GM21390 (cell line): ENCODE measurements at regions not wholly inside any gene's neighbourhood (a gene's known extent, or its start where the extent isn't known, plus 50 kb on each side); places are given as distances from the start of the nearest gene placed in this dataset.
"Not testable (repeated sequence)": the region's sequence is repeated elsewhere in the genome, so short reads cannot be mapped to it uniquely, and the experiment has no call there.

ENCODE experiments used
- ATAC-seq: cut with Tn5 transposase; IDR thresholded peaks from one replicate; pipeline ENCODE4 v1.9.1; 2021; ENCODE audit not compliant: unreplicated experiment

DNA sequence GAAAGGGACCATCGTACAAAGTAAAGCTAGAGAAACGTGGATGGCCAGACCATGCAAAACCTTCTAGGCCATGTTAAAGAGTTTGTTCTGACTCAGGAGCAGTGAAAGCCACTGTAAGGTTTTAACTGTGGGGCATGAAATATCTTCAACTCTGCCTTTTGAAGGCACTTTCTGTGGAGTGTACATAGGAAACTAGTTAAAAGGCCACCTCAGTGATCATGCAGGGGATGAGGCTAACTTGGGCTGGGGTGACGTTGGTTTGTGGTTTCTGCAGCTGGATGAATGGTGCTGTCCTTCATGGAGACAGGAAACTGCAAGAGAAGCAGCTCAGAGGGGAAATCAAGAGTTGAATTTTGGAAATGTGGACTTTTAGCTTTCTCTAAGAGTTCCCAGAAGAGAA lies 190.7 kb downstream of the CDCA7 start:
- ATAC-seq, result no peak

DNA sequence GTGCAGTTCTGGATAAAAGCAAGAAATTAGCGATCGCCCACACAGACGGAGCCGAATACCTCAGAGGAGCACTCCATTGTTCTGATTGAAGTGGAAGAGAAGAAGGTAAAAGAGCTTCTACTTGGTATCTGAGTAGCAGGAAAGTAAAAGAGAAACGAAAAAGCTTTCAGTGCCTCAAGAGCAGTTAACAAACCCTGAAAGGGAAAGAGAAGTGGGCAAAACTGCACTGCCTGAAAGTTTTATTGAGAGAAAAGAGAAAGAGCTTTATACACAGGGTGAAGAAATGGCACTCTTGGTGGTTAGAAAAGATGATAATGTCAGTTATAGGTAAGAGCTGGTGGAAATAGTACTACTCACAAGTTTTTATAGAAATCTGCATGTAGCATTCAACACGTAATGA lies 192.8 kb downstream of the CDCA7 start:
- ATAC-seq, result no peak

DNA sequence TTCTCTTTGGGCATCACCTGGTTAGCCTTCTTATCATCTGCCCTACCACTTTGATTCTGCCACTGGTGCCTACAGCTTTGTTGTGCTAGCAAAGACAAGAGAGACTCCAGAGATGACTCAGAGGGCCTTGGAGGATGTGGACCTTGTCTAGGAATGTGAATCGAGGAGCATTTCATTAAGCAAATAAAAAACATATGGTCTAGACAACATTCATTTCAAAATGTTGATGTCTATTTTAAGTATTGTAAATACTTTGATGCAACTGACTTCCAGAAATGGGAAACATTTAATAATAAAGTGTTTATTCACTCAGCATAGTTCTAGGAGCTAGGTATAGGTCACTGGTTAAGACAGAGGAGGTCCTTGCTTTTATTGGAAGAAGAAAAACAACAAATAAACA lies 195.5 kb downstream of the CDCA7 start:
- ATAC-seq, result no peak

DNA sequence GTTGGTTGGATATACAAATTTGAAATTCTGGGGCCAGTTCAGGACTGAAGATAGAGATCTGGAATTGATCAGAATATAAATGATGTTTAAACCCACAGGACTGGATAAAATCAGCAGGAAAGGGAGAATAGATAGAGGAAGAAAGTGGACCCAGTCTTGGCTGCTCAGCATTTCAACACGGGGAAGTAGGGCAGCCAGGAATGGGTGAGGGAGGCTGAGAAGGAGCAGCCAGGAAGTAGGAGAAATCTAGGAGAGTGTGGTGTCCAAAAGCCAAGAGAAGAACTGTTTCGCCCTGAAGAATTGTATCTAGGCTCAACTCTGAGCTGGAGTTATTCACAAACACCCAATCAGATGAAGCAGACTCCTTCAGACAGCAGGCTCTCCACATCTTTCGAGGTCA lies 197.9 kb downstream of the CDCA7 start:
- no peak for ATAC-seq

DNA sequence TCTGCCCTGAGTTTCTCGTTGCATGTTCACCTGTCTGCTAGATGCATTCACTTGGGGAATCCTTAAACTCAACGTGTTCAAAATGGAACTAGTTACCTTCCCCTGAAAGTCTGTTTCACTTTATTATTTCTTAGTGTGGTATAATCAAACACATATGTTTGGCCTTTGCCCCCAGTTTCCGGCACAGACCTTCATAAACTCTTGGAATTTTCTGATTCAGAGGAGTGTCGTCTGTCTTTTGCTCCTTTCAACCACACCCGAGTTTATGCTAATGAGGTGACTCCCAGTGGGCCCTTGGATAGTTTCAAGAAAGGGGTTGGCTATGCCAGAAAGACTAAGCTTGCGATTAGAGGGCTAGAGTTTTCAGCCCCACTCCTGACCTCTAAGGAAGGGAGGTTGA lies 198.9 kb downstream of the CDCA7 start:
- no peak for ATAC-seq

DNA sequence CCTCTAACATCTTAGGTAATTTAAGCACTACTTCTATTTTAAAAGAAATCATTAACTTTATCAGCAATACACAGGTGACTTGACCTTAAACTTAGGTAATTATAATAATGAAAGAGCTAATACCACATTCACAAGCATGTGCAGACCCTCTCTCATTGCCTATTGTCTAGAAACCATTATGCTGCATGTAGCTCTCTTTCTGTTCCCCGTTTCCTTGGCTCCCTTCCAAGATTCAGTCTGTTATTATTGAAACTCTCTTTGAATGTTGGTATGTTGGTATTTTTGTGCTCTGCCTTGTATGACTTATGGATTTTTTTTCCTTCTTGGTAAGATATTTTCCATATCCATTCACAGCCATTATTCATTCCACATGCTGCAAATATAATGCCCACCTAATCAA lies 201.2 kb downstream of the CDCA7 start:
- no peak for ATAC-seq

DNA sequence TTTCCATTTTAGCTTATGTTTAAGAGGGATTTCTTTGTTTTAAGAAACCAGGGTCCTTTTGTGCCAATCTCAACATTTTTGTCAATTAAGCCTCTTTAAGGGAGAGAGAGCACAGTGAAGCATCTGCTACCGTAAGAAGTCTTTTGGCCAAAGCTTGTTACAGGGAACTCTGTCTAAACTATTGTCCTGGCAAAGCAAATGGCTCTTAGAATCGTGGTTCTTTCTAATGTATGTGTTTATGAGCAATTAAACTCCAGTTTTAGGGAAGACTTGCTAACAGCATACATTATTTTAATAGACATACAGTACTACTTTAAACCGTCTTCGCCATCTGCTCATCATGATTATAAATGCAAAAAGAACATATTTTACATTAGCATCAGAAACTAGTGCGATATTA lies 202.1 kb downstream of the CDCA7 start:
- ATAC-seq, result no peak

DNA sequence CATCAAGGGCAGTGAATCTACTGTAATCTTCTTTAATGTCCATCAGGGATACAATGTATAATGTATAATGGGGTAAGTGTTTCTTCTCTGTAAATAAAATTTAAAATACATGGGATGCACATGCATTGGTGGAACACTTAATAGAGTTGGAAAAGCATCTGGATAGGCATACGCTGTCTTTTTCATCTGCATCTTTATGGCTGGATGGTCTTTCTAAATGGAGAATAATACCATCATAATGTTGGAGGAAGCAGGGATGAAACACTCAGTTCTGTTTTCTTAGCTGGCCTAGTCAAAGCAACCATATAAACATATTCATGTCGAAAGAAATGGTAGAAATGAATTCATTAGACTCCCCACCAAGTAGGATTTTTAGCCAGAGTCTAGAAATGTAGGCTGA lies 202.8 kb downstream of the CDCA7 start:
- ATAC-seq, result no peak

DNA sequence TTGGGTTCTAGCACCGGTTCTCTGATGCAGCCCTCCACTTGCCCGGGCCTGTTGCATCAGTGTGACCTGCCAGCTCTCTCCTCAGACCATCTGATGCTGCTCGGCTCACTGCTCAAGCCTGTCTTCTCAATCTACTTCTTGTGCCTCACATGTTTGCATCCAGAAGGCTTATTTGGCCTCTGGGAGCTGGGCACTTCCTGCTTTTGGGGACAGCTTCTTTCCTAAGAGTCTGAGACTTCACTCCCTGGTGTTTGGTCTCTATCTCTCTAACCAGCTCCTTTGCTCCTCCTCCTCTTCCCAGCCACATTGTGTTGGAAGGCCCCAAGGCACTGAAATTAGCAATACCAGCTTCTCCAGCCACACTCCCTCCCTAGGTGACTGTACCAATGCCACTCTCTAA lies 212.8 kb downstream of the CDCA7 start:
- no peak for ATAC-seq

DNA sequence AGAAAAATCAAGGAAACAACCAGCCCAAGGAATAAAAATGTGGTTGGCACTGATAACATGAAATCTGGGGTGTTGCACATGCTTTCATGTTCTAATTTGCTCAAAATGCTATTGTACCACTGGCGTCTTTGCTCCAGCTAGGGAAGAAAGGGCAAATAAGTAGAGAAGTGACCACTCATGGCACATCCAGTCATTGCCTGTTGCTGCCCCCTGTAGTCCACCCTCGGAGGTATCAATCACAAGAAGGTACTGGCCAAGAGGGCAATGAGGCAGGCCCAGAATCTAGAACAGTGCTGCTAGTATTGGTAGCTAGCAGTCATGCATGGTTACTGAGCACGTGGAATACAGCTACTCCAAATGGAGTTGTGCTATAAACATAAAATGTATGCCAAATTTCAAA lies 213.4 kb downstream of the CDCA7 start:
- ATAC-seq, result no peak

DNA sequence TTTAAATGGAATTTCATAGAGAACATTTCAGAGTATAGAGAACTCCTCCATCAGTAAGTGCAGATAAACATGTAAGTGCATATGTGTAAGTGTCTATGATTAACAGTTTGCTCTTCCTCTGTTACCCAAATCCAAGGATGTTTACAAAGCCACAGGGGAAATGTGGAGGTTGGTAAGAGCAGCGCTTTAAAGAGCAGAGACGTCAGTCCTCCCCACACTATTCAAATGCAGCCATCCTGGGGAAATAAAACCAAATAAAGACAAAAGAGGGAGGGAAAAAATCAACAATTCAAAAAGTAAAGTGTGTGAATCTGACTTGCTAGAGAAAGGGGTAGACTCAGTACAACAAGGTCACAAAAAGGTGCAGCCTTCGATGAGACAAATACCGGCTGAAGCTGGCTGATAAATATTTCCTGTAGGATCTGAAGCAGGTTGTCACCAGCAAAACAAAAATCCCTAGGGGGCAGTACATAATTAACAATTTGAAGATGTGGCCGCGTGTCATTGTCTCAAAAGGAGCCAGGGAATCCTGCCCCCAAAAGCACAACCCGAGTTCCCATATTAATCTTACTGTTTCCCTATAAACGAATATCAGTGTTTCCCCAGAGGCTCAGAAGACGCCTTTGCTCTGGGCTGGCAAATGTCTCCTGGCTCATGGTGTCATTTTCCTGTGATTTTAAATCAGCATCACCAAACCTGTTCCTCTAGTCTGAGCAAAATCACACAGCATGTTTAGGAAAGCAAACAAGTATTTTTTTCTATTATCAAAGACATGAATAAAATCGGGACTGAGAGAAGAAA lies 216.5 kb downstream of the CDCA7 start:
- ATAC-seq, result no peak

DNA sequence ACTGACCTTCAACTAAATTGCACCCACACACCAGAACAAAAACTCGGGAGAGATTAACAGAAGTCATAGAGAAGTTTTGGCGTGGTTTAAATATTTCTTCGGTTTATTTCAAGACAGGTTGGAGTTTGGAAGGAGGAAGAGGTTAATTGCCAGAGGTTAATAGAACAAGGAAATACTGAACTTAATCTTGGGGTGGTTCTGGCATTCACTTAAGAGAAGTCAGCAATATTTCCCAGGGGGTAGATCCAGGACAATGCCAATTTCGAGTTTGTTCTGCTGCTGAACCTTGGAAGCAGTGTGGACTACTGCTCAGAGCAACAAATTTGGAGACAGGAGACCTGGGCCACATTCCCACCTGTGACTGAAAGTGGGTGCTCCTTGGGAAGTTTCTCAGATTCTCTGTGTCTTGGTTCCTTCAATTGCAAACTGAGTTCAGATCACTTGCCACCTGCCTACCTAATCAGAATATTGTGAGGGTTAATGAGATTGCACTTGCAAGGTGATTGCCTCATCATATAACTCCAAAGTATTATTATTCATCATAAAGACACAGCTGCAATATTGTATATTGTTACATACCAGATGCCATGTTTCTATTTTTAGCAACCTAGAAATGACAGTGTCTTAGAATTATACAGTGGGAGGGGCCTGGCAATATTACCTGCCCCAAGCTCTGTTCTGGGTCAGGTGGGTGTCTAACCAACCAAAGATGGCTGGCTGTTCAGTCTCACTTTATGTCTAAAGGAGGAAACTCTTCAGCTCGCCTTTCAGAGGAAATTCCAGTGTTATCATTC lies 217.4 kb downstream of the CDCA7 start:
- no peak for ATAC-seq

DNA sequence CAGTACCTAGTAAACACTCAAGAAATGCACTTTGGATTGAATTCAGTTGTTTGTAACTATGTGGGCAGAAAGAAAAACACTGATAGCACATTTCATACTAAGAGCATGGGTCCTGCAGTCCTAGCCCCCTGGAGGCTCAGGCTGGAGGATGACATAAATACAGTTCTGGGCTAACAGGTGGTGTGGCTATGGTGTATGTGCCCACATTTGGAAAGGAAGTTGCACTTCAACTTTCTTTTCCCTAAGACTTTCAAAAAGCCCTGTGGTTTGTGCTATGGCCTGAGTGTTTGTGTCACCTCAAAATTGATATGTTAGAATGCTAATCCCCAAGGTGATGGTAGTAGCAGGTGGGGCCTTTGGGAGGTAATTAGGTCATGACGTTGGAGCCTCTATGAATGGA lies 218.2 kb downstream of the CDCA7 start:
- no peak for ATAC-seq

DNA sequence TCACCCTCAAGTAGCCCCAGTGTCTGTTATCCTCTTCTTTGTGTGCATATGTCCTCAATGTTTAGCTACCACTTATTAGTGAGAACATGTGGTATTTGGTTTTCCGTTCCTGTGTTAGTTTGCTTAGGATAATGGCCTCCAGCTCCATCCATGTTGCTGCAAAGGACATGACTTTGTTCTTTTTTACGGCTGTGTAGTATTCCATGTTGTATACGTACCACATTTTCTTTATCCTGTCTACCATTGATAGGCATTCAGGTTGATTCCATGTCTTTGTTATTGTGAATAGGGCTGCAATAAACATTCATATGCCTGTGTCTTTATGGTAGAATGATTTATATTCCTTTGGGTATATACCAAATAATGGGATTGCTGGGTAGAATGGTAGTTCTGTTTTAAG lies 219.1 kb downstream of the CDCA7 start:
- not testable (repeated sequence) for ATAC-seq

DNA sequence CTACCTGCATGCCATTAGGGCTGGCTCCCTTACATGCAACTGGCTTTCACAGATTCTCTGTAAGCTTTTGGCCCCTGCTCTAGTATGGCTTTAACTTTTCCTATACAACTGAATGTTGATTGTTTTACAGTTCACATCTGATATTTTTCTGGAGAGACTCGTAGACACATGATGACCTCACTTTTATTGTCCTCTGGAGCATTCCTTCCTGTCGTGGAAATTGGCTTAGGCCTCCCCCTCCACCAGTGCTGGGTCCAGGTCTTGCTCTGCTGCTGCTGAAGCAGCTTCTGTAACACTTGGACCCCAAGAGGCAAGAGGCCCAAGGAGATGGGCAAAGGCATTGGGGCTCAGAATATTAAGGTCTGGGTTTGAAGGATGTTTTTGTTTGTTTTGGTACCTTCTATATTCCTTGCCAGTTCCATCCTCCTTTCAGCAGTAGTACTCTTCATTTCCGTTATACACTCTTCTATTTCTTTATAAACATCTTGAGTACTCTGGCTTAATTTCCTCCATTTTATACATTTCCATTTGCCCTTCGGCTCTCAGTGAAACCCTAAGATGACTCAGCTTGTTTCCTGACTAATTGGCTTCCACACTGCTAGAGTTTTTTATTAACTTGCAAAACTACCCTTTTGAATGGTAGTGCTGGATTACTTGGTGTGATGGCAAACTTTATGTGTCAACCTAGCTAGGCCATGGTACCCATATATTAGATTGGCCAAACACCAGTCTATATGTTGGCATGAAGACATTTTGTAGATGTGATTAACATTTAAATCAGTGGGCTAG lies 219.8 kb downstream of the CDCA7 start:
- no peak for ATAC-seq

DNA sequence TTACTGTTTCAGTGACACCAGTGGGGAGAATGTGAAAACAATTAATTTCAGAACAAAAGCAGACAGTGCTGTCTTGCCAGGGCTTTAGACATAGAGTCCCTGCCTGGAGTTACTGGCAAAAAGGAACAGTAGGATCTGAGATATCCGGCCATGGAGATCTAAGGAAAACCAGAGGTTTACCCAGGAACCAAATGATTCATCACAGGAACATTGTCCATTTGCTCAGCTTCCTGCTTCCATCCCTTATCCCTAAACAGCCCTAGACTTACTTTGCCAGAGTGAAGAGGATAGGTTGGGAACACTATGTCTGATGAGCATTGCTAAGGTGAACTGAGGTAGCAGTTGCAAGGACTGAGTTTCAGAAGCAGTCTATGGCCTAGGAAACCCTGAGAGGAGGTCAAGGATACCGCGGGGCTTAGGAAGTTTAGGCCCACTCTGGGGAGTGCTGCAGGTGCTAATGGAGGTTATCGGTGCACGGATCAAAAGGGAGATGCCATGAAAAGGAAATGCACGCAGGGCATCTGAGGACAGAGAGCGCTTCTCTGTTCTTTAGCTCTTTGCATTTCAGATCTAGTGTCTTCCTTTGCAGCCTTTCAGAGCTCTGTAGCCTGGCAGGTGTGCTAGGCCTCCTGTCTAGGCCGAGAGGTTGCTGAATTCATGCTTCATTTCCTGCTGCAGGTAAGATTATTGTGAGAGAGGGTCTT lies 223.9 kb downstream of the CDCA7 start:
- ATAC-seq, result no peak

DNA sequence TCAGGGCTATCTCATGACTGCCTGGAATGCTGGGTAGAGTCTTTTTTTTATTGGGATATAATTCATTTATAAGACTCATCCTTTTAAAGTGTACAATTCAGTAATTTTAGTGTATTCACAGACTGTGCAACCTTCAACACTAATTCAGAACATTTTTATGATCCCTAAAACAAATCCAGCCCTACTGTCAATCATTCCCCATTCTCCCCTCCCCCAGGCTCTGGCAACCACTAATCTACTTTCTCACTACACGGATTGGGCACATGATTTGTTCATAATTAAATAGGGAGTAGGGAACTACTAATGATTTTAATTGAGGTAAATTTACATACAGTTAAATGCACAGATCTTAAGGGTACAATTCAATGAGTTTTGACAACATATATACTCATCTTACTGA lies 225.7 kb downstream of the CDCA7 start:
- no peak for ATAC-seq

DNA sequence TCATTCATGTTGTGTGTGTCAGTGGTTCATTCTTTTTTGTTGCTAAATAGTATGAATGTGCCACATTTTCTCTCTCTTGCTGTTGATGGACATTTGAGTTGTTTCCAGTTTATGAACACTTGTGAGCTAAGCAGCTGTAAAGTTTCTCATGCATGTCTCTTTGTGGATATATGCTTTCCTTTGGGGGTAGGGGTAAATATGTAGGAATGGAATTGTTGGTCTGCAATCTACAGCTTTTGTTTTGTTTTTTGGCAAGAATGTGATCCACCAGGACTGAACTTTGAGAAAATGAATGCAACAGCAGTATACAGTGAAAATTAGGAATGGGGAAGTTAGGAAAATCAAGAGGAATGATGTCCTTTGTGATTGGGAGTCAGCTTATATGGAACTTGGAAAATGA lies 226.3 kb downstream of the CDCA7 start:
- ATAC-seq, result no peak

DNA sequence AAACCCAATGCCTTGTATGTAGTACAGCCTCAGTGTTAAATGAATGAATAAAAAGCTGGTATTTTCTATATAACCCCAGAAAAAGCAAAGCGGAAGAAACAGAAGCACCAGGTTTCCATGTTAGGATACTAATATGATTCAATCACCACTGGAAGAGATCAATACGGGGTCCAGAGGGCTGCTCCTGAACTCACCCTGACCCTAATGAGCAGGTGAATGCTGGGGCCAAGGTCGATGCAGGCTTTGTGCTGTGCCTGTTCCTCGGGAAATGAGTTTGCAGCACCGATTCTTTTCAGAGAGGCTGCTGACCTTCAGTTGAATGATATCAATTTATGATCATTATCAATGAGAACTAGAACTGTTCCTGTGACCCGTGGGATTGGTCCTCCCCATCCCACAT lies 228.5 kb downstream of the CDCA7 start:
- ATAC-seq, result no peak

DNA sequence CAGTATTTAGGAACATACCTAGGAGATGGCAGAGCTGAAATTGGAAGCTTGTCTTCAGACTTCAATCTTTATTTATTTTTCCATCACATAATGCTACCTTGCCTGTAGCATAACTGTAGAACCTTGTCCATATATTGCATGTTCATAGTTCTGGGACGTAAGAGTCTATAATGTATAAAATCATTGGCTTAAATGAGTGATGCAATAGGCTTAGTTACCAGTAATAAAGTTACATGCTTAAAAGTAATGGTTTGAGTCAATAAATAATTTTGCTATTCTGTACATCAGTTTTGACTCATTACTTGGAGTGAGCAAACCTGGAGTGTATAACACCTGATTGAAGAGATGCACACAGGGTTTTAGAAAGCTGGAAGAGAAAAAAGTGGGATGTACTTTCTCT lies 229.3 kb downstream of the CDCA7 start:
- ATAC-seq, result no peak
